ENCODE measurements at regions not wholly inside any gene's neighbourhood (a gene's known extent, or its start where the extent isn't known, plus 50 kb on each side); places are given as distances from the start of the nearest gene placed in this dataset.
"Not testable (repeated sequence)": the region's sequence is repeated elsewhere in the genome, so short reads cannot be mapped to it uniquely, and the experiment has no call there.

- no peak overlapping the region for H3K27ac ChIP-seq (ENCODE audit: insufficient read depth in 1 of 2, low read depth in 1 of 2, low read length in 2 of 2, poor library complexity in 1 of 2, severe bottlenecking in 2 of 2)
- no peak overlapping the region for H3K4me3 ChIP-seq (ENCODE audit: control insufficient read depth in 1 of 7, extremely low read depth in 1 of 7, insufficient read depth in 4 of 7, low read depth in 2 of 7, low read length in 6 of 7)
- 71% methylated on average over 4 of the region's 5 CpGs for whole genome bisulfite sequencing (ENCODE audit: insufficient coverage)
- POLR2A ChIA-PET, result no interaction called here
- no peaks in the 10 kb centered on the region for H3K36me3 ChIP-seq (ENCODE audit: control insufficient read depth in 4 of 4, insufficient read depth in 4 of 4, low read length in 3 of 4)
- H3K27me3 ChIP-seq (replicated peaks in 2 of 5; ENCODE audit: control insufficient read depth in 4 of 5, insufficient read depth in 5 of 5, low read length in 4 of 5), result no peaks in the 10 kb centered on the region
- peak; percentile 29 to 93 (median 59) for DNase-seq
- H3K9me3 ChIP-seq (ENCODE audit: control extremely low read depth in 1 of 5, control insufficient read depth in 4 of 5, insufficient read depth in 2 of 5, low read depth in 1 of 5, low read length in 4 of 5), result no peaks in the 10 kb centered on the region
- H3K4me1 ChIP-seq (ENCODE audit: control extremely low read depth in 1 of 4, control insufficient read depth in 4 of 4, insufficient read depth in 4 of 4, low read length in 3 of 4), result no peaks in the 10 kb centered on the region
- CTCF ChIA-PET, result no interaction called here
Measured at GRCh38 chr11:24198481-24198880, 298.4 kb upstream of the LUZP2 start.

- no CpG with 5 or more reads among the region's 1 CpG for WGBS (ENCODE audit: insufficient coverage)
- no peaks in the 10 kb centered on the region for H3K36me3 ChIP-seq (ENCODE audit: control insufficient read depth in 4 of 4, insufficient read depth in 4 of 4, low read length in 3 of 4)
Measured at GRCh38 chr11:24199461-24199860, 297.4 kb upstream of the LUZP2 start.

DNA sequence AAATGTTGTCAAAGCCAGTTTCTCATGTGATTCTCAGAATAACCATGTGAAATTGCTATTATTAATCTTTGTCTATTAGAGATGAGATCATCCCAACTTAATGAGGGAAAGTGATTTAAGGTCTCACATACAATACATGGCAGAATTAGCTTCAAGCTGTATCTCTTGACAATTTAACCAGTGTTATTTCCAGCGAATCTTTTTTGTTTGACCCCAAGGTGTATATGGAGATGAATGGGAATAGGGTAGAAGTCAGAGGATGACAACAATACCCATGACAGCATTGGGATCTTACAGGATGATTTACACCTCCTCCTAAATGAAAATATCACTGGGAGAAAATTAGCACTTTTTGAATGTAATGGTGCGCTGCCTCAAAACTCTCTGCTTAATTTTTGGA lies 290.8 kb upstream of the LUZP2 start:
- Histone ChIP-seq H3K9me3 (ENCODE audit: control extremely low read depth in 1 of 5, control insufficient read depth in 4 of 5, insufficient read depth in 2 of 5, low read depth in 1 of 5, low read length in 4 of 5) (no peaks in the 10 kb centered on the region), H3K36me3 (ENCODE audit: control insufficient read depth in 4 of 4, insufficient read depth in 4 of 4, low read length in 3 of 4) (no peaks in the 10 kb centered on the region), H3K4me3 (ENCODE audit: control insufficient read depth in 1 of 7, extremely low read depth in 1 of 7, insufficient read depth in 4 of 7, low read depth in 2 of 7, low read length in 6 of 7) (no peak overlapping the region), H3K27me3 (replicated peaks in 2 of 5; ENCODE audit: control insufficient read depth in 4 of 5, insufficient read depth in 5 of 5, low read length in 4 of 5) (no peaks in the 10 kb centered on the region), H3K4me1 (ENCODE audit: control extremely low read depth in 1 of 4, control insufficient read depth in 4 of 4, insufficient read depth in 4 of 4, low read length in 3 of 4) (no peaks in the 10 kb centered on the region), H3K27ac (ENCODE audit: insufficient read depth in 1 of 2, low read depth in 1 of 2, low read length in 2 of 2, poor library complexity in 1 of 2, severe bottlenecking in 2 of 2) (no peak overlapping the region)
- no CpG with 5 or more reads among the region's 2 CpGs for WGBS (ENCODE audit: insufficient coverage)
- ChIA-PET POLR2A (no interaction called here), CTCF (no interaction called here)
- no peak for DNase-seq

More at GRCh38 chr11:24199461-24199860, 297.4 kb upstream of the LUZP2 start:
- POLR2A ChIA-PET, result no interaction called here
- CTCF ChIA-PET, result no interaction called here
- H3K27ac ChIP-seq (ENCODE audit: insufficient read depth in 1 of 2, low read depth in 1 of 2, low read length in 2 of 2, poor library complexity in 1 of 2, severe bottlenecking in 2 of 2), result no peak overlapping the region
- no peaks in the 10 kb centered on the region for H3K4me1 ChIP-seq (ENCODE audit: control extremely low read depth in 1 of 4, control insufficient read depth in 4 of 4, insufficient read depth in 4 of 4, low read length in 3 of 4)
- no peaks in the 10 kb centered on the region for H3K27me3 ChIP-seq (replicated peaks in 2 of 5; ENCODE audit: control insufficient read depth in 4 of 5, insufficient read depth in 5 of 5, low read length in 4 of 5)
- H3K9me3 ChIP-seq (ENCODE audit: control extremely low read depth in 1 of 5, control insufficient read depth in 4 of 5, insufficient read depth in 2 of 5, low read depth in 1 of 5, low read length in 4 of 5), result no peaks in the 10 kb centered on the region
- DNase-seq, result no peak
- no peak overlapping the region for H3K4me3 ChIP-seq (ENCODE audit: control insufficient read depth in 1 of 7, extremely low read depth in 1 of 7, insufficient read depth in 4 of 7, low read depth in 2 of 7, low read length in 6 of 7)

GRCh38 chr11:24206511-24206910 lies 290.3 kb upstream of the LUZP2 start:
- POLR2A ChIA-PET, result no interaction called here
- no peak overlapping the region for H3K27ac ChIP-seq (ENCODE audit: insufficient read depth in 1 of 2, low read depth in 1 of 2, low read length in 2 of 2, poor library complexity in 1 of 2, severe bottlenecking in 2 of 2)
- no peak for DNase-seq
- no peaks in the 10 kb centered on the region for H3K9me3 ChIP-seq (ENCODE audit: control extremely low read depth in 1 of 5, control insufficient read depth in 4 of 5, insufficient read depth in 2 of 5, low read depth in 1 of 5, low read length in 4 of 5)
- no peak overlapping the region for H3K4me3 ChIP-seq (ENCODE audit: control insufficient read depth in 1 of 7, extremely low read depth in 1 of 7, insufficient read depth in 4 of 7, low read depth in 2 of 7, low read length in 6 of 7)
- no peaks in the 10 kb centered on the region for H3K36me3 ChIP-seq (ENCODE audit: control insufficient read depth in 4 of 4, insufficient read depth in 4 of 4, low read length in 3 of 4)
- no peaks in the 10 kb centered on the region for H3K27me3 ChIP-seq (replicated peaks in 2 of 5; ENCODE audit: control insufficient read depth in 4 of 5, insufficient read depth in 5 of 5, low read length in 4 of 5)
- WGBS (ENCODE audit: insufficient coverage), result no CpG with 5 or more reads among the region's 1 CpG
- CTCF ChIA-PET, result no interaction called here
- H3K4me1 ChIP-seq (ENCODE audit: control extremely low read depth in 1 of 4, control insufficient read depth in 4 of 4, insufficient read depth in 4 of 4, low read length in 3 of 4), result no peaks in the 10 kb centered on the region

DNA sequence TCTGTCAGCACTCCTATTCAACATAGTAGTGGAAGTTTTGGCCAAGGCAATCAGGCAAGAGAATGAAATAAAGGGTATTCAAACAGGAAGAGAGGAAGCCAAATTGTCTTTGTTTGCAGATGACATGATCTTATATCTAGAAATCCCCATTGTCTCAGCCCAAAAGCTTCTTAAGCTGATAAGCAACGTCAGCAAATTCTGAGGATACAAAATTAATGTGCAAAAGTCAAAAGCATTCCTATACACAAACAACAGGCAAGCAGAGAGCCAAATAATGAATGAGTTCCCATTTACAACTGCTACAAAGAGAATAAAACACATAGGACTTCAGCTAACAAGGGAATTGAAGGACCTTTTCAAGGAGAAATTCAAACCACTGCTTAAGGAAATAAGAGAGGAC lies 280.4 kb upstream of the LUZP2 start:
- no peaks in the 10 kb centered on the region for H3K27me3 ChIP-seq (replicated peaks in 2 of 5; ENCODE audit: control insufficient read depth in 4 of 5, insufficient read depth in 5 of 5, low read length in 4 of 5)
- no peak for DNase-seq
- no peaks in the 10 kb centered on the region for H3K36me3 ChIP-seq (ENCODE audit: control insufficient read depth in 4 of 4, insufficient read depth in 4 of 4, low read length in 3 of 4)
- H3K9me3 ChIP-seq (ENCODE audit: control extremely low read depth in 1 of 5, control insufficient read depth in 4 of 5, insufficient read depth in 2 of 5, low read depth in 1 of 5, low read length in 4 of 5), result no peaks in the 10 kb centered on the region
- no peak overlapping the region for H3K4me3 ChIP-seq (ENCODE audit: control insufficient read depth in 1 of 7, extremely low read depth in 1 of 7, insufficient read depth in 4 of 7, low read depth in 2 of 7, low read length in 6 of 7)
- WGBS (ENCODE audit: insufficient coverage), result no CpG with 5 or more reads among the region's 1 CpG
- H3K27ac ChIP-seq (ENCODE audit: insufficient read depth in 1 of 2, low read depth in 1 of 2, low read length in 2 of 2, poor library complexity in 1 of 2, severe bottlenecking in 2 of 2), result no peak overlapping the region
- ChIA-PET POLR2A (no interaction called here), CTCF (no interaction called here)
- no peaks in the 10 kb centered on the region for H3K4me1 ChIP-seq (ENCODE audit: control extremely low read depth in 1 of 4, control insufficient read depth in 4 of 4, insufficient read depth in 4 of 4, low read length in 3 of 4)

- H3K4me1 ChIP-seq (ENCODE audit: control extremely low read depth in 1 of 4, control insufficient read depth in 4 of 4, insufficient read depth in 4 of 4, low read length in 3 of 4); H3K4me3 ChIP-seq (ENCODE audit: control insufficient read depth in 1 of 7, extremely low read depth in 1 of 7, insufficient read depth in 4 of 7, low read depth in 2 of 7, low read length in 6 of 7); H3K27ac ChIP-seq (ENCODE audit: insufficient read depth in 1 of 2, low read depth in 1 of 2, low read length in 2 of 2, poor library complexity in 1 of 2, severe bottlenecking in 2 of 2); H3K9me3 ChIP-seq (ENCODE audit: control extremely low read depth in 1 of 5, control insufficient read depth in 4 of 5, insufficient read depth in 2 of 5, low read depth in 1 of 5, low read length in 4 of 5); POLR2A ChIA-PET; H3K27me3 ChIP-seq (replicated peaks in 2 of 5; ENCODE audit: control insufficient read depth in 4 of 5, insufficient read depth in 5 of 5, low read length in 4 of 5); CTCF ChIA-PET; H3K36me3 ChIP-seq (ENCODE audit: control insufficient read depth in 4 of 4, insufficient read depth in 4 of 4, low read length in 3 of 4); DNase-seq: not testable (repeated sequence)
- 97% methylated on average over 7 of the region's 11 CpGs for WGBS (ENCODE audit: insufficient coverage)
Measured at GRCh38 chr11:24217319-24217718, 279.5 kb upstream of the LUZP2 start.

DNA sequence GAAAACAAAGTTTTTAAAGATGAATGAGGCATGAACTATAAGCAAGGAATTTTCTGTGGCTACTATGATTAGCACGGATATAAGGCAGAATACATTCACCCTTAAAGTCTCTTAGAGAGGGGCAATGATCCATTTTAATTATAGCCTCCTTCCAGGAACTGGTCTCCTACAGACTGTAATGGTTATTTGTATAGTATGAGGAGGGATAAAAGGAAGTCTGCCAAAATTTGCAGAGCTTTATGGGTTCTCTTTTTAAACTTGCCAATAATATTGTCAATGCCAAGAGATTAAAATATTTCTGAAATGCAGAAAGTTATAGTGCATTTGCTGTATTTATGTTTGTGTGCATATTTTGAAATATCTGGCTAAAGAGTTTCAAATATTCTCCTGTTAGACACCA lies 271.4 kb upstream of the LUZP2 start:
- no peak for DNase-seq
- H3K36me3 ChIP-seq (ENCODE audit: control insufficient read depth in 4 of 4, insufficient read depth in 4 of 4, low read length in 3 of 4), result no peaks in the 10 kb centered on the region
- H3K27me3 ChIP-seq (replicated peaks in 2 of 5; ENCODE audit: control insufficient read depth in 4 of 5, insufficient read depth in 5 of 5, low read length in 4 of 5), result no peaks in the 10 kb centered on the region
- H3K9me3 ChIP-seq (ENCODE audit: control extremely low read depth in 1 of 5, control insufficient read depth in 4 of 5, insufficient read depth in 2 of 5, low read depth in 1 of 5, low read length in 4 of 5), result no peaks in the 10 kb centered on the region
- H3K27ac ChIP-seq (ENCODE audit: insufficient read depth in 1 of 2, low read depth in 1 of 2, low read length in 2 of 2, poor library complexity in 1 of 2, severe bottlenecking in 2 of 2), result no peak overlapping the region
- ChIA-PET CTCF (no interaction called here), POLR2A (no interaction called here)
- H3K4me1 ChIP-seq (ENCODE audit: control extremely low read depth in 1 of 4, control insufficient read depth in 4 of 4, insufficient read depth in 4 of 4, low read length in 3 of 4), result no peaks in the 10 kb centered on the region
- no CpG with 5 or more reads among the region's 1 CpG for WGBS (ENCODE audit: insufficient coverage)
- no peak overlapping the region for H3K4me3 ChIP-seq (ENCODE audit: control insufficient read depth in 1 of 7, extremely low read depth in 1 of 7, insufficient read depth in 4 of 7, low read depth in 2 of 7, low read length in 6 of 7)

DNA sequence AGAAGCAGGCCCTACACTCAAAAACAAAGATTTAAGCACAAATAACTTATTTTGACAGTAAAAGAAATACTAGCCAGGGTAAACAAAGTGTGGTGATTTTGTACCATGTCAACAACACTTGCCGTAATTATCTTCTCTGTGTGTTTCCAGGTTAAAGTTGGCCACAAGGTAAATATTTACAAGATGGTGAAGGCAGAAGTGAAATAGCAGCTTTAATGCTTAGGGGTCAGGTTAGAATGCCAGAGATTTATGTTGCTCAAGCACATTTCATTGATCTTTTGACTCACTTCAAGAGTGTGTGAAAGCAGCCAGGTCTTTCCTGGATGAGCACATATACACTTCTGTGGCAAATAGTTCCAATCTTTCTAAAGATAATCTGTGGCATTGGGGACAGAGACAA lies 270.2 kb upstream of the LUZP2 start:
- WGBS (ENCODE audit: insufficient coverage), result 100% methylated on average over 1 of the region's 1 CpG
- H3K4me3 ChIP-seq (ENCODE audit: control insufficient read depth in 1 of 7, extremely low read depth in 1 of 7, insufficient read depth in 4 of 7, low read depth in 2 of 7, low read length in 6 of 7), result no peak overlapping the region
- no peaks in the 10 kb centered on the region for H3K9me3 ChIP-seq (ENCODE audit: control extremely low read depth in 1 of 5, control insufficient read depth in 4 of 5, insufficient read depth in 2 of 5, low read depth in 1 of 5, low read length in 4 of 5)
- ChIA-PET CTCF (no interaction called here), POLR2A (no interaction called here)
- no peaks in the 10 kb centered on the region for H3K27me3 ChIP-seq (replicated peaks in 2 of 5; ENCODE audit: control insufficient read depth in 4 of 5, insufficient read depth in 5 of 5, low read length in 4 of 5)
- no peaks in the 10 kb centered on the region for H3K4me1 ChIP-seq (ENCODE audit: control extremely low read depth in 1 of 4, control insufficient read depth in 4 of 4, insufficient read depth in 4 of 4, low read length in 3 of 4)
- no peaks in the 10 kb centered on the region for H3K36me3 ChIP-seq (ENCODE audit: control insufficient read depth in 4 of 4, insufficient read depth in 4 of 4, low read length in 3 of 4)
- no peak overlapping the region for H3K27ac ChIP-seq (ENCODE audit: insufficient read depth in 1 of 2, low read depth in 1 of 2, low read length in 2 of 2, poor library complexity in 1 of 2, severe bottlenecking in 2 of 2)
- no peak for DNase-seq
